SJSA1 (cell line): ENCODE measurements at regions not wholly inside any gene's neighbourhood (a gene's known extent, or its start where the extent isn't known, plus 50 kb on each side); places are given as distances from the start of the nearest gene placed in this dataset.

Experiments used
- DNase-seq, 2 experiments: peaks; one replicate each; pipeline ENCODE4 v3.0.0-alpha.2; 2015 to 2020; ENCODE audit warnings: low spot score in 2 of 2, low read depth in 1 of 2
- H3K27ac ChIP-seq: fragments of 250-450 bp; sonication (Bioruptor Pico); 2 replicates; pipeline ENCODE4 v1.5.1; 2020; ENCODE audit warnings: mild to moderate bottlenecking, moderate library complexity
- H3K27me3 ChIP-seq: fragments of 250-450 bp; sonication (Bioruptor Pico); replicated peaks from 2 replicates; pipeline ENCODE4 v1.5.1; 2020; ENCODE audit warnings: mild to moderate bottlenecking, moderate library complexity
- H3K36me3 ChIP-seq: fragments of 250-450 bp; sonication (Bioruptor Pico); 2 replicates; pipeline ENCODE4 v1.5.1; 2020; ENCODE audit warnings: mild to moderate bottlenecking
- H3K4me1 ChIP-seq: fragments of 250-450 bp; sonication (Bioruptor Pico); replicated peaks from 2 replicates; pipeline ENCODE4 v1.6.1; 2021; ENCODE audit warnings: mild to moderate bottlenecking
- H3K4me3 ChIP-seq: fragments of 250-450 bp; sonication (Bioruptor Pico); 2 replicates; pipeline ENCODE4 v1.5.1; 2020; ENCODE audit warnings: mild to moderate bottlenecking
- H3K9me3 ChIP-seq: fragments of 250-450 bp; sonication (Bioruptor Pico); replicated peaks from 2 replicates; pipeline ENCODE4 v1.5.1; 2020; ENCODE audit warnings: mild to moderate bottlenecking

- H3K4me1 ChIP-seq: no peaks in the 10 kb centered on the region
- no peaks in the 10 kb centered on the region for H3K9me3 ChIP-seq
- H3K36me3 ChIP-seq: no peaks in the 10 kb centered on the region
- no peak for DNase-seq
- H3K4me3 ChIP-seq: no peak overlapping the region
- H3K27me3 ChIP-seq: no peaks in the 10 kb centered on the region
- H3K27ac ChIP-seq: no peak overlapping the region
Measured at GRCh38 chr3:148240351-148240750, 457.4 kb upstream of the AGTR1 start.

GRCh38 chr3:148243609-148244008, 454.1 kb upstream of the AGTR1 start:
- Histone ChIP-seq H3K36me3 (no peaks in the 10 kb centered on the region), H3K27ac (no peak overlapping the region), H3K4me3 (no peak overlapping the region), H3K4me1 (no peaks in the 10 kb centered on the region), H3K27me3 (no peaks in the 10 kb centered on the region), H3K9me3 (no peaks in the 10 kb centered on the region)
- no peak for DNase-seq

GRCh38 chr3:148246291-148246923, 451.3 kb upstream of the AGTR1 start:
- H3K36me3 ChIP-seq: no peaks in the 10 kb centered on the region
- DNase-seq: no peak
- no peaks in the 10 kb centered on the region for H3K27me3 ChIP-seq
- H3K4me3 ChIP-seq: no peak overlapping the region
- no peak overlapping the region for H3K27ac ChIP-seq
- no peaks in the 10 kb centered on the region for H3K4me1 ChIP-seq
- no peaks in the 10 kb centered on the region for H3K9me3 ChIP-seq

- Histone ChIP-seq H3K9me3 (no peaks in the 10 kb centered on the region; the same call in 1 of the 2 replicates), H3K36me3 (no peaks in the 10 kb centered on the region), H3K4me3 (no peak overlapping the region), H3K27ac (no peak overlapping the region), H3K27me3 (no peaks in the 10 kb centered on the region), H3K4me1 (no peaks in the 10 kb centered on the region)
- DNase-seq: no peak
Measured at GRCh38 chr3:148253713-148254112, 444.0 kb upstream of the AGTR1 start.

- DNase-seq: no peak
- Histone ChIP-seq H3K4me1 (no peaks in the 10 kb centered on the region), H3K36me3 (no peaks in the 10 kb centered on the region), H3K27me3 (no peaks in the 10 kb centered on the region), H3K27ac (no peak overlapping the region), H3K4me3 (no peak overlapping the region), H3K9me3 (no peaks in the 10 kb centered on the region; the same call in 1 of the 2 replicates)
Measured at GRCh38 chr3:148254402-148254801, 443.3 kb upstream of the AGTR1 start.

- Histone ChIP-seq H3K36me3 (no peaks in the 10 kb centered on the region), H3K9me3 (no peaks in the 10 kb centered on the region; the same call in 1 of the 2 replicates), H3K4me3 (no peak overlapping the region), H3K27ac (no peak overlapping the region), H3K4me1 (no peaks in the 10 kb centered on the region), H3K27me3 (no peaks in the 10 kb centered on the region)
- no peak for DNase-seq
Measured at GRCh38 chr3:148255981-148256969, 441.4 kb upstream of the AGTR1 start.

GRCh38 chr3:148262980-148263379, 434.7 kb upstream of the AGTR1 start:
- Histone ChIP-seq H3K4me3 (no peak overlapping the region), H3K9me3 (no peaks in the 10 kb centered on the region), H3K27ac (no peak overlapping the region), H3K27me3 (no peaks in the 10 kb centered on the region), H3K4me1 (no peaks in the 10 kb centered on the region), H3K36me3 (no peaks in the 10 kb centered on the region)
- DNase-seq: no peak

GRCh38 chr3:148265841-148266240, 431.9 kb upstream of the AGTR1 start:
- no peaks in the 10 kb centered on the region for H3K36me3 ChIP-seq
- H3K9me3 ChIP-seq: no peaks in the 10 kb centered on the region

GRCh38 chr3:148266341-148266740, 431.4 kb upstream of the AGTR1 start:
- Histone ChIP-seq H3K4me1 (no peaks in the 10 kb centered on the region), H3K36me3 (no peaks in the 10 kb centered on the region), H3K9me3 (no peaks in the 10 kb centered on the region), H3K27ac (no peak overlapping the region), H3K4me3 (no peak overlapping the region), H3K27me3 (no peaks in the 10 kb centered on the region)
- no peak for DNase-seq

More at GRCh38 chr3:148265841-148266240, 431.9 kb upstream of the AGTR1 start:
- DNase-seq: no peak
- Histone ChIP-seq H3K27me3 (no peaks in the 10 kb centered on the region), H3K4me3 (no peak overlapping the region), H3K27ac (no peak overlapping the region), H3K4me1 (no peaks in the 10 kb centered on the region)

GRCh38 chr3:148269816-148270215, 427.9 kb upstream of the AGTR1 start:
- Histone ChIP-seq H3K4me3 (no peak overlapping the region), H3K27ac (no peak overlapping the region), H3K36me3 (no peaks in the 10 kb centered on the region), H3K4me1 (no peaks in the 10 kb centered on the region), H3K9me3 (no peaks in the 10 kb centered on the region), H3K27me3 (no peaks in the 10 kb centered on the region)
- DNase-seq: no peak

GRCh38 chr3:148280623-148281242, 417.0 kb upstream of the AGTR1 start:
- Histone ChIP-seq H3K9me3 (no peaks in the 10 kb centered on the region), H3K27ac (no peak overlapping the region), H3K4me3 (no peak overlapping the region), H3K4me1 (no peaks in the 10 kb centered on the region), H3K36me3 (no peaks in the 10 kb centered on the region), H3K27me3 (no peaks in the 10 kb centered on the region)
- DNase-seq: no peak

GRCh38 chr3:148289159-148289558, 408.5 kb upstream of the AGTR1 start:
- H3K9me3 ChIP-seq: no peaks in the 10 kb centered on the region
- no peak for DNase-seq
- H3K4me1 ChIP-seq: no peaks in the 10 kb centered on the region
- no peaks in the 10 kb centered on the region for H3K27me3 ChIP-seq
- H3K4me3 ChIP-seq: no peak overlapping the region
- no peaks in the 10 kb centered on the region for H3K36me3 ChIP-seq
- no peak overlapping the region for H3K27ac ChIP-seq

- no peak overlapping the region for H3K27ac ChIP-seq
- H3K9me3 ChIP-seq: no peaks in the 10 kb centered on the region
- H3K36me3 ChIP-seq: no peaks in the 10 kb centered on the region
- H3K4me1 ChIP-seq: no peaks in the 10 kb centered on the region
- no peak for DNase-seq
- no peaks in the 10 kb centered on the region for H3K27me3 ChIP-seq
- H3K4me3 ChIP-seq: no peak overlapping the region
Measured at GRCh38 chr3:148297013-148297412, 400.7 kb upstream of the AGTR1 start.

GRCh38 chr3:148307443-148307843, 390.3 kb upstream of the AGTR1 start:
- Histone ChIP-seq H3K27ac (no peak overlapping the region), H3K27me3 (no peaks in the 10 kb centered on the region), H3K4me3 (no peak overlapping the region), H3K9me3 (no peaks in the 10 kb centered on the region), H3K36me3 (no peaks in the 10 kb centered on the region), H3K4me1 (no peaks in the 10 kb centered on the region)
- DNase-seq: no peak
